GM12878 (cell line): ENCODE measurements at regions not wholly inside any gene's neighbourhood (a gene's known extent, or its start where the extent isn't known, plus 50 kb on each side); places are given as distances from the start of the nearest gene placed in this dataset.

Experiments
- BHLHE40 ChIP-seq, 2 experiments: fragments of 450-650 bp in 1 of 2; IDR thresholded peaks; 2 replicates each; pipeline ENCODE4 v1.6.1; 2011 to 2017; ENCODE audit warnings: low read depth in 2 of 2, borderline replicate concordance in 1 of 2, improper control_type of control experiment in 1 of 2, low read length in 1 of 2, mild to moderate bottlenecking in 1 of 2
- EZH2 ChIP-seq: IDR thresholded peaks from 2 replicates; pipeline ENCODE4 v1.6.1; 2012; ENCODE audit warnings: low read depth, mild to moderate bottlenecking, control low read depth, inconsistent platforms, low read length, borderline replicate concordance; ENCODE audit not compliant: control insufficient read depth
- POLR2A ChIP-seq: IDR thresholded peaks from 2 replicates; pipeline ENCODE4 v1.6.1; 2011; ENCODE audit warnings: low read depth, mild to moderate bottlenecking, low read length
- TCF7 ChIP-seq: IDR thresholded peaks from 2 replicates; pipeline ENCODE4 v1.6.1; 2014; ENCODE audit warnings: antibody characterized with exemption, borderline replicate concordance

GRCh38 chrX:35416782-35417181 is 381.4 kb upstream of the MAGEB16 start:
- TF ChIP-seq POLR2A = no peak
- no peak for TF ChIP-seq TCF7
- no peak for TF ChIP-seq BHLHE40 (IDR thresholded peaks at IDR 0.05; ENCODE audit: borderline replicate concordance in 1 of 2, low read depth in 2 of 2, low read length in 1 of 2)
- TF ChIP-seq EZH2 = no peak
